Cardiac fibroblast (primary cell): ENCODE measurements at regions not wholly inside any gene's neighbourhood (a gene's known extent, or its start where the extent isn't known, plus 50 kb on each side); places are given as distances from the start of the nearest gene placed in this dataset.
"Not testable (repeated sequence)": the region's sequence is repeated elsewhere in the genome, so short reads cannot be mapped to it uniquely, and the experiment has no call there.

Source experiments
- DNase-seq, 2 donors: peaks; one replicate each; pipeline versions ENCODE4 v3.0.0 to v3.0.0-alpha.2; 2010; ENCODE audit warnings: low read depth in 2 of 2
- H3K4me3 ChIP-seq, 2 donors: replicated peaks in 1 of 2; 1 replicate in 1 of 2; 2 replicates in 1 of 2; pipeline ENCODE4 v1.5.1; 2011; ENCODE audit warnings: low read depth in 2 of 2, low read length in 2 of 2, mild to moderate bottlenecking in 2 of 2, moderate library complexity in 1 of 2
- CTCF ChIP-seq: IDR thresholded peaks from one replicate; pipeline ENCODE4 v1.5.1; 2011; ENCODE audit warnings: low read depth, mild to moderate bottlenecking, low read length, inconsistent platforms

DNA sequence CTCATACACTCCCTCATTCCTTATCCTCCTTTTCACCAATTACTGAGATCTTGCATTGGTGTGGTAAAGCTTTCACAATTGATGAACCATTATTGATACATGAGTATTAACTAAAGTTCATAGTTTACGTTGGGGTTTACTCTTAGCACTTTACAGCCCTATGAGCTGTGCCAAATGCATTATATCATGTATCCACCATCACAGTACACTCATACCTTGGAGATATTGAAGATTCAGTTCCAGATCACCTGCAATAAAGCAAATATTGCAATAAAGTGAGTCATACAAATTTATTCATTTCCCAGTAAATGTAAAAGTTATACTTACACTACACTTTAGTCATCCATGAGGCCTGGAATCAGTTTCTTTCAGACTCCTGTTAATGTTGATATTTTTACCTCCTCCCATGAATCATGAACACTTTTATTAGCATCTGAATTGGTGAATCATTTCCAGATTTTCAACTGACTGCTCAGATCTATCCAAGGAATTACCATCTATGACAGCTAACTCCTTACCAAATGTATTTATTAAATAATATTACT is 546.6 kb upstream of the PTPRD start:
- no peak overlapping the region for H3K4me3 ChIP-seq
- DNase-seq: no peak
- no peak for TF ChIP-seq CTCF

DNA sequence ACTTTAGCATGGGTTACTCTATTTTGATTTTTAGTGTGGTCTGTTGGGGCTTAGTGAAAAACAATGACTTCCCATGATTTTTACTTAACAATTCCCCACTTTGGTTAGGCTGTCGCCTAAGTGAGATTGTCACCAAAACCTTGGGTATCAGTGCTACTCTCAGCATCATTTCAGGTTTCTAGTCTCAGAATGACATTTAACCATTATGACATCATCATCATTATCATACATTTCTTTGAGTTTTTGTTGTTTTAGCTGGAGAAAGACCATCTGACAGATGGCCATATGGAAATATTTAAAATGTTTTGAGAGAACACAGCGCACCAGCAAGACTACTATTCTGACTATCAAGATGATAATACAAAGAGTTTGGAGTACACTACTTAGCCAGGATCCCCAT is 551.0 kb upstream of the PTPRD start:
- no peak overlapping the region for H3K4me3 ChIP-seq
- TF ChIP-seq CTCF: no peak

DNA sequence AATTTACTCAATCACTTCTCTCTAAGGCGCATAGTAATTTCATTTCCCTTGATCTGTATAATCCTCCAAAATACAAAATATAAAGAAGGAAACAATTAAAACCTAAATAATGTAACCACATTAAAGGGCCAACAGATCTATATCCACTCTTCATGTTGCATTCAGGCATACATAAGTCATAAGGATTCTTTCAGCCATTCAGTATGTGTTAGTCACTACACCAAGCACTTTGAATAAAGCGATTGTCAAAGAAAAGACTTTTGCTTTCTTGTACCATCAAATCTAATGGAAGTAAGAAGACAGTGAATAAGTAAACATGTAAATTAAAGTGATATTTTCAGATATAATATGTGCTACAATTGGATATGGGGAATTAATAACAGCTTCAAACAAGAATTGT is 569.2 kb upstream of the PTPRD start:
- no peak for DNase-seq
- H3K4me3 ChIP-seq: no peak overlapping the region
- no peak for TF ChIP-seq CTCF

More for the DNA sequence above, 551.0 kb upstream of the PTPRD start:
- DNase-seq: no peak

GRCh38 chr9:11190719-11191118 is 577.9 kb upstream of the PTPRD start:
- TF ChIP-seq CTCF: no peak
- H3K4me3 ChIP-seq: no peak overlapping the region
- DNase-seq: no peak

- no peak for TF ChIP-seq CTCF
- no peak overlapping the region for H3K4me3 ChIP-seq
- DNase-seq: no peak
Measured at GRCh38 chr9:11192993-11193392, 580.2 kb upstream of the PTPRD start.

GRCh38 chr9:11194246-11194645 is 581.4 kb upstream of the PTPRD start:
- H3K4me3 ChIP-seq: no peak overlapping the region
- no peak for DNase-seq
- no peak for TF ChIP-seq CTCF

GRCh38 chr9:11196840-11197365 is 584.1 kb upstream of the PTPRD start:
- not testable (repeated sequence) for H3K4me3 ChIP-seq, DNase-seq
